ENCODE measurements at regions not wholly inside any gene's neighbourhood (a gene's known extent, or its start where the extent isn't known, plus 50 kb on each side); places are given as distances from the start of the nearest gene placed in this dataset.

- intact Hi-C loops (cut with DNase I), result loop anchor here in 1 of 2 donors (5.0 kb wide), 1 partner anchor 42 kb away; no protein-coding TSS in a partner anchor
- ATAC-seq (peak in 1 of 2 donors; percentile 31), DNase-seq (no peak)
Observed at GRCh38 chr9:650362-650761, 191.1 kb upstream of the DMRT1 start.

DNA sequence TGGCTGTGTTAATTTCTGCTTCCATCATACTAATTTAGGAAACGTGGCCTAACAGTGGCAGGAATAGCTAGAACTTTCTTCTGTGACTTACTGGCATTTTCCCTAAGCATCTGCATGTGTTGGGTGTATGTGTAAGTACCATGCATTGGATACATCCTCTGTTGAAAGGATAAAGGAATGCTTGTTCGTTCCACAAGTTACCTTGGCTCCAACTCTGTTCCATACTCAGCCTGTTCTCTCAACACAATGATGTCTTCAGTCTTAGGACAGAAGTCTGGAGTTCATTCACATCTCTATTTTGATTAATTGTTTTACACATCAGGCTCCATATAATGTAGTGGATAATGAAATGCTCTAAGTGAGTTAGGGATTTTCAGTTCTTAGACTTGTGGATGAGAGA lies 190.1 kb upstream of the DMRT1 start:
- intact Hi-C loops (cut with DNase I), result loop anchor here in 1 of 2 donors (5.0 kb wide), 1 partner anchor 41 kb away; no protein-coding TSS in a partner anchor
- no peak for ATAC-seq
- DNase-seq, result no peak

GRCh38 chr9:652914-653313 lies 188.6 kb upstream of the DMRT1 start:
- intact Hi-C loops (cut with DNase I), result loop anchor here in 1 of 2 donors (5.0 kb wide), 1 partner anchor 39 kb away; no protein-coding TSS in a partner anchor
- DNase-seq (peak; percentile 65), ATAC-seq (peak; percentile 58 to 76)

- DNase-seq, result no peak
- intact Hi-C loops (cut with DNase I), result loop anchor here in 1 of 2 donors (5.0 kb wide), 1 partner anchor 39 kb away; no protein-coding TSS in a partner anchor
- no peak for ATAC-seq
Observed at GRCh38 chr9:653421-653820, 188.1 kb upstream of the DMRT1 start.

GRCh38 chr9:653856-654387 lies 187.6 kb upstream of the DMRT1 start:
- ATAC-seq (no peak), DNase-seq (no peak)
- intact Hi-C loops (cut with DNase I), result loop anchor here in 1 of 2 donors (5.0 kb wide), 1 partner anchor 38 kb away; no protein-coding TSS in a partner anchor

- peak; percentile 87 to 90 for ATAC-seq
- intact Hi-C loops (cut with DNase I), result loop anchor here in 1 of 2 donors (5.0 kb wide), 1 partner anchor 41 kb away; no protein-coding TSS in a partner anchor
- DNase-seq, result peak; percentile 95
Observed at GRCh38 chr9:655875-656274, 185.6 kb upstream of the DMRT1 start.

DNA sequence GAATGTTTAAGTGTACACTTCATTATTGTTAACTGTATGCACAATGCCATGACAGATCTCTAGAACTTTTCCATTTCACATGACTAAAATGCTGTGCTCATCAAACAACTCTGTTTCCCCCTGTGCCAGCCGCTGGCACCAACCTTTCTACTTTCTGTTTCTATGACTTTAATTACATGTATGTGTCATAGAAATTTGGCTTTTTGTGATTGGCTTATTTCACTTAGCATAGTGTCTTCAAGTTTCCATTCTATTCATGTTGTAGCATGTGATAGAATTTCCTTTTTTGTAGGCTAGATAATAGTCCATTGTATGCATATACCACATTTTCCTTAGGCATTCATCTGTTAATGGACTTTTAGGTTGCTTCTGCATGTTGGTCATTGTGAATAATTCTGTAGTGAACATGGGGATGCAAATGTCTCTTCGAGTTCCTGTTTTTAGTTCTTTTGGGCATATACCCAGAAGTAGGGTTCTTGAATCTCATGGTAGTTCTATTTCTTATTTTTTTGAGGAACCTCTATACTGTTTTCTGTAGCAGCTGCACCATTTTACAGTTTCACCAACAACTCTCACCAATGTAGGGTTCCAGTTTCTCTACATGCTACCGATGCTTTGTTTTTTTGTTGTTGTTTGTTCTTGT lies 184.4 kb upstream of the DMRT1 start:
- ATAC-seq (no peak), DNase-seq (no peak)
- intact Hi-C loops (cut with DNase I), result loop anchor here in 1 of 2 donors (5.0 kb wide), 1 partner anchor 40 kb away; no protein-coding TSS in a partner anchor

DNA sequence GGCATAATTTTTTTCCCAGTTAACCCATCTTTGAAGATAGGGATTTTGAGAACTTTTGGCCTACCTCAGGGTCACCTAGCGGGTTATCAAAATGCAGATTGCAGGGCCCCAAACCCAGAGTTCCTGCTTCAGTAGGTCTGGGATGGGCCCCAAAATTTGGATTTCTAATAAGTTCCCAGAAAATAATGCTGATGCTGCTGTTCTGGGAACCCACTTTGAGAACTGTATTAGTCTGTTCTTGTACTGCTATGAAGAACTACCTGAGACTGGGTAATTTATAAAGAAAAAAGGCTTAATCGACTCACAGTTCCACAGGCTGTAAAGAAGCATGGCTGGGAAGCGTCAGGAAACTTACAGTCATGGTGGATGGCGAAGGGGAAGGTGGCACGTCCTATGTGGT lies 182.2 kb upstream of the DMRT1 start:
- DNase-seq, result no peak
- no peak for ATAC-seq
- intact Hi-C loops (cut with DNase I), result loop anchor here in 1 of 2 donors (5.0 kb wide), 1 partner anchor 38 kb away; no protein-coding TSS in a partner anchor

DNA sequence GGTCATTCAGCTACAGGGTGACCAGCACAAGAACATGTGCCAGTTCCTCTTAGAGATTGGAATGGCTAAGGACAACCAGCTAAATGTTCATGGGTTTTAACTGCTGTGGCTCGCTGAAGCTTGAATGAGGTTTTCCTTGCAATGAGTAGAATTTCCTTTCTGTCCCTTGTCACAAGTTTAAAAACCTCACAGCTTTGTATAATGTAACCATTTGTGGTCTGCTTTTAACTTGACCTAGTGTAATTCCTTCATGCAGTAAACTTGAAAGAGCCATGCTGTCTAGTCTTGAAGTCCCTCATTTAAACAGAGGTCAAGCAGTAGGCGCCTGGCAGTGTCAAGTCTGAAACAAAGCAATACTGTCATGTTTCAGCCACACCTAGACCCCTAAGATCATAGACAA lies 181.3 kb upstream of the DMRT1 start:
- DNase-seq (no peak), ATAC-seq (no peak)
- intact Hi-C loops (cut with DNase I), result no loop called here

DNA sequence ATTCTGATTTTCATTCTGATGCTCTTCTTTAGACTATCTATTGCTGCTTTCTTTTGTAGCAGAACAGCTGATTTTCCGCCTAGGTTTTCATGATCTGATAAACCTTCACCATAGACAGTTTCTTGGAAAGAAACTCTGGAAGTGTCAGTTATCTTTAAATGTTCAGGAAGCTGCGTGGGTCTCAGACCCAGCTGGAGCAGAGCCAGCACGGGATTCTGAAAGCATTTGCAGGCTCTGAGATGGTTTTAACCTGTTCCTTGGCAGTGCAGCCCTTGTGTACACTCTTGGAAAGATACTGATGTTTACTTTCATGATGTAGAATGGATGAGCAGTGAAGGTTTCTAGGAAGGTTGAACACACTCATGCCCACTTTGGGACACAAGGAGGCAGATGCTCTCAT lies 178.0 kb upstream of the DMRT1 start:
- ATAC-seq, result no peak
- peak; percentile 32 for DNase-seq
- intact Hi-C loops (cut with DNase I), result no loop called here

- DNase-seq, result no peak
- no peak for ATAC-seq
- intact Hi-C loops (cut with DNase I), result no loop called here
Observed at GRCh38 chr9:665296-665695, 176.2 kb upstream of the DMRT1 start.

DNA sequence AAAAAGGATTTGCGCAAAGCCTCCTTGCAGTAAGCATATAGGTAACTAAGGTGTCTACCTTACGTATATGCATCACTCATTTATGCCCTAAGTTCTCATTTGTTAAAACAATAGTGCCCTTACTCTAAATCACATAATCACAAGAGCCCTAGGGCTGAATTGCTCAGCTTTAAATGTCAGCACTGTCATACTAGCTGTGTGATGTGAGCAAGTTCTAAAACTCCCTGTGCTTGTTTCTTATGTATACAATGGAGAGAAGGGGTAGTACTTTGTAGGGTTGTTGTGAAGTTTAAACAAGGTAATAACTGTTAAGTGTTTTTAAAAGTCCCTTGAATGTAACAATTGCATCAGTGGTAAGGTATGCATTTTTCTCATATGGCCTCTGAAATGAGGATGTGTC lies 169.5 kb upstream of the DMRT1 start:
- intact Hi-C loops (cut with DNase I), result no loop called here
- DNase-seq, result no peak
- ATAC-seq, result no peak

DNA sequence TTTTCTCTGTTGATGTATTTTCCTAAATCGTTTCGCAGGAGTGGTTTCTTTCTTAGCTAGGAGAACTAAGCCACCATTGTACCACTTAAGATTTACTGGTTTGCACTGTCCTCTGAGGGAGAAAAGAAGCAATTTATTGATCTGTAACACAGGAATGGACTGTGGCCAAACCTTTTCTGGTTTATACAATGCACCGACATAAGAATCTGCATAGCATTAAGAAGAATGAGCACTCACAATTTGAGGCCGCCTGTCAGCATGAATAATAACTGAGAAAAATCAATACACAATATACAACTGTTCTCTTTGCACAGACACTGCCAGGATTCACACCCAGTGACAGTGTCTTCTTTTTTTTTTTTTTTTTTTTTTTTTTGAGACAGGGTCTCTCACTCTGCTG lies 168.6 kb upstream of the DMRT1 start:
- intact Hi-C loops (cut with DNase I), result no loop called here
- ATAC-seq (no peak), DNase-seq (no peak)

DNA sequence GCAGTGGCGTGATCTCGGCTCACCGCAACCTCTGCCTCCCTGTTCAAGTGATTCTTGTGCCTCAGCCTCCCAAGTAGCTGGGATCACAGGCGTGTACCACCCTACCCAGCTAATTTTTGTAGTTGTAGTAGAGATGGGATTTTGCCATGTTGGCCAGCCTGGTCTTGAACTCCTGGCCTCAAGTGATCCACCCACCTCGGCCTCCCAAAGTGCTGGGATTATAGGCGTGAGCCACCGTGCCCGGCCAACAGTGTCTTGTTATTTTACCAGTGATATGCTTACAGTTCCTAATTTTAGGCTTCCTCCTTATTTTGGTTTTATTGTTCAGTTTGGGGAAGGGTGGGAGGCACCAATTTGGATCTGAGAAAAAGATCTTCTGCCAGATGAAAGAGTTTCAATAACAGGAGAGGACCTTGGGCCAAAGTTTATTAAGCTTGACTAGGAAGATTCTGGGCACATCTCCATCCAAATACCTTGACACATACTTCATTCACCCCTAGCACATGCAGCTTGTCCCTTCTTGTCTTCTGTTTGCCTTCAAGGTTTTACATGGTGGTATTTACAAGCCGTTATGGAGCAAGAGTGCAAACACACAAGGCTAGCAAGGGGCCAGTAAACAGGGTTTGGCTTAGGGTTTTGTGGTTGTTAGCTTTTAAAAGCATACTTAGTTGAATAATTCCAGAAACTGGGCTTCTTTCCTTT lies 168.1 kb upstream of the DMRT1 start:
- peak in 1 of 2 donors; percentile 38 for ATAC-seq
- intact Hi-C loops (cut with DNase I), result no loop called here
- DNase-seq, result no peak

DNA sequence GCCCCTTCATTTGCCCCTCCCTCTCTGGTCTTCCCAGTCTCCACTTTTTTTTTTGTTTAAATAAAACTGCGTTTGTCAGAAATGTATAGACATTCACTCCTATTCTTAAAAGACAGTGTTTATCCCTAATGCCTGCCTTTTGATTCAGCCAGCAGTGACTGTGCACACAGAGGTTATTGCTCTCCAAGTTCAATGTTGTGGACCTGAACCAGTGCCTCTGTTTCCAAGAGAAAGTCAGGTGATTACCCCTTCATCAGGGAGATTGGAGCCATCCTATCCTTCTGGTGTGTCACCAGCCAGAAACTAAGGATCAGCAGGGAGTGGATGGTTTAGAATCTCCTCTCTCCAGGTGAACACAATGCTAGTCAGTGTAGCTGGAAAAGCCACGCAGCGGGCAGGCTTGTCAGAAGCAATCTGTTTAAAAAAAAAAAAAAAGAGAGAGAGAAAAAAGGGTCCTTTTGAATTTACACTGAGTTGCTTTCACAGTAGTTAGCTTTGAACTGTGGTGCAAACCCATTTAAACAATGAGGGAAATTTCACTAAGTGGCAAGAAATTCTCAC lies 167.5 kb upstream of the DMRT1 start:
- DNase-seq (no peak), ATAC-seq (no peak)
- intact Hi-C loops (cut with DNase I), result no loop called here

GRCh38 chr9:675697-676370 lies 165.7 kb upstream of the DMRT1 start:
- no peak for DNase-seq
- no peak for ATAC-seq
- intact Hi-C loops (cut with DNase I), result no loop called here

DNA sequence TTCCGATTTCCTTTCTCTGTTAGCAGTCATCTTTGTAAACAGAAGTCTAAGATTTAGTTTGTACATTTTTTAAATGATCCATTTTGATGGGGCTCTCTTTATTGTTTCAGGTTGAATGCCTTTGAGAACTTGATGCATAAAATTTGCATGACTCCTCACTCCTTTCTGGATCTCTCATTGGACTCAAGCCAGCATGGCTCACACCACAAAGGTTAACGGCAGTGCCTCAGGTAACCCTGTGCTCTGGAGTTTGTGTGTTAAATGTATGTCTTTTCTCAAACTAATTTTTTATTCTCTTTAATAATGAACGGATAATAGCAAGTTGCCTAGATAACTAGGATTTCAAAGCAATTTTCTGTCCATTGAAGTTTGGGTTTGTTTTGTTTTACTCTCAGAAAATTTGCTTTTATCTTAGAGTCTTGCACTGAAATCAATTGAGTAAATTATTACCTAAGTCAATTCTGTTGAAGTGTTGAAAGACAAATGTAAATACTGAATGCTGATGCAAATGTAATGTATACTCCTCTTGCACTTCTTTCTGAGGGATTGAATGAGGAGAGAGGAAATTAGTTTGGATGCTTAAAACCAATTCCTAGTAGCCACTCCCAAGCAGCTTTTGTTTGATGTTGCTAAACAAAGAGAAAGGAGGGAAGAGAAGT lies 164.6 kb upstream of the DMRT1 start:
- ATAC-seq, result peak in 1 of 2 donors; percentile 46
- intact Hi-C loops (cut with DNase I), result no loop called here
- DNase-seq, result no peak

GRCh38 chr9:677461-678097 lies 163.9 kb upstream of the DMRT1 start:
- intact Hi-C loops (cut with DNase I), result no loop called here
- ATAC-seq (peak; percentile 35 to 50), DNase-seq (no peak)
